ACHN (cell line): ENCODE measurements at regions not wholly inside any gene's neighbourhood (a gene's known extent, or its start where the extent isn't known, plus 50 kb on each side); places are given as distances from the start of the nearest gene placed in this dataset.
A peak's percentile ranks its signal among the peaks of the same experiment; 100 is the strongest.
"Not testable (repeated sequence)": the region's sequence is repeated elsewhere in the genome, so short reads cannot be mapped to it uniquely, and the experiment has no call there.

Experiments
- DNase-seq: peaks from one replicate; pipeline ENCODE4 v3.0.0-alpha.2; 2015
- in situ Hi-C: cut with HindIII; loops from 2 replicates; pipeline ENCODE4 v1.10.0; 2017; ENCODE audit warnings: low sequenced_read_pairs, low pct_ligation_motif_present, low pct_unique_long_range_greater_than_20kb

DNA sequence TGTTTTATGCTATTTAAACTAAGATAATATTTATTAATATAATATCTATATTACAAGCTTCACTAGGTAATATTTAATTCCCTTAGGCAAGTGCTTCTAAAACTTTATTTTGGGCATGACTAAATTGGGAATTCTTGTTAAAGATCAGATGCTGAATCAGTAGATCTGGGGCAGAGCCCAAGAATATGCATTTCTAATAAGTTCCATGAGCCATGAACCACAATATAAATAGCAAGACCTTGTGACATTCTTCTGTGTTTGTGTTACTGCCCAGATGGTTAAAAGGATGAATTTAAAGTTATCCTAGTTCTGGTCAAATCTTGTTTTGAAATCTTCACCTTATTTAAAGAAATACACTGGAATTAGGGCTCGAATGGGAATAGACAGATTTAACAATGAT, 258.4 kb upstream of the CACNA2D1 start:
- in situ Hi-C loops = no loop called here
- no peak for DNase-seq

DNA sequence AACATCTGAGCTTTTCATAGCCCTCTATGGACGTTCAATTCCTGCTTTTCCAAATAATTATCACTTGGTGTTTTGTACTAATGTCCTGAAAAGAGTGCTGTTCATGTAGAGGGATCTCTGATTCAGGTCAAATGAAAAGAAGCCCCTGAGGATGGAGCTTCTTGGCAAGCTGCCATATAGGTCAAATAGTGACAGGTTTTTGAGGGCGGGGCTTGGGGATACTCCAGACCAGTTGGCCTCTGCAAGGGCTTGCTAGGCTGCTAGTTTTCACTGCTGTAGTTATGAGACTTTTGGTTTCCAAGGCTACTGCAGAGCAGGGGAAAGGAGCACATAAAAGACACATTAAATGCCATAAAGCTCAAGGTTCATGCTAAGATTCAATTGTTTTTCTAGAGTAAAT, 257.2 kb upstream of the CACNA2D1 start:
- no peak for DNase-seq
- in situ Hi-C loops = no loop called here

DNA sequence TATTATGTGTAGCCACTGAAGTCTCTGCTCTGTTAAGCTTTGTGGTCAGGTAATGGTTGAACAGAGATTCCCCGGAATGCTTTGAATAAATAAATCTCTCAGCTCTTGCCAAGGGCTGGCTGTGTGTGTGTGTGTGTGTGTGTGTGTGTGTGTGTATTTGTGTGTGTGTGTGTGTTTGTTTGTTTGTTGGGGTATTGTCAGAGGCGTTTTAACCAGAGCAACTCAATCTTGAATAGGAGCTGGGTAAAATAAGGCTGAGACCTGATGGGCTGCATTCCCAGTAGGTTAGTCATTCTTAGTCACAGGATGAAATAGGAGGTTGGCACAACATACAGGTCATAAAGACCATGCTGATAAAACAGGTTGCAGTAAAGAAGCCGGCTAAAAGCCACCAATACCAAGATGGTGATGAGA, 256.2 kb upstream of the CACNA2D1 start:
- peak; percentile 75 for DNase-seq
- in situ Hi-C loops = no loop called here

DNA sequence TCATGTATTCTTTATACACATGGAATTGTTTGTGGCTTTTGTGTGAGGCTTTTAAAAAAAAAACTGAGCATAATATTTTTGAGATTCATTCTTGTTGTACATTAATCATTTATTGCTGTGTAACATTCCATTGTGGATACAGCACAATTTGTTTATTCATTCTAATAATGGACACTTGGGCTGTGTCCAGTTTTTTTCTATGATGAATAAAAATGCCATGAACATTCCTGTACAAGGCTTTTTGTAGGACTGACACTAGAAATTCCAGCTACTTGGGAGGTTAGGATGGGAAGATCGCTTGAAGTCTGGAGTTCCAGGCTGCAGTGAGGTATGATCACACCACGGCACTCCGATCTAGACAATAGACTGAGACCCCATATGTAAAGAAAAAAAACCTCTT, 254.3 kb upstream of the CACNA2D1 start:
- no peak for DNase-seq
- in situ Hi-C loops = no loop called here

DNA sequence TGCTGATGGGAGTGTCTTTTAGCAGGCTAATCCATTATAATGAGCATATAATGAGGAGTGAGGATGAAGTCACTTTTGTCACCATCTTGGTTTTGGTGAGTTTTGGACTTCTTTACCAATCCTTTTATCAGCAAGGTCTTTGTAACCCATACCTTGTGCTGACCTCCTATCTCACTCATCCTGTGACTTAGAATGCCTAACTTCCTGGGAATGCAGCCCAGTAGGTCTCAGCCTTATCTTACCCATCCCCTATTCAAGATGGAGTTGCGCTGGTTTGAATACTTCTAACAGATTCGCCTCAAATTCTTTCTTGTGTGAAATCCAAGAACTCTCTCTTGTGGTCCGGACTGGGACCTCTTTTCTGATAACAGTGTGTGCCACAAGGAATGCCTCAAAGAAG, 253.1 kb upstream of the CACNA2D1 start:
- in situ Hi-C loops = no loop called here
- DNase-seq = no peak

DNA sequence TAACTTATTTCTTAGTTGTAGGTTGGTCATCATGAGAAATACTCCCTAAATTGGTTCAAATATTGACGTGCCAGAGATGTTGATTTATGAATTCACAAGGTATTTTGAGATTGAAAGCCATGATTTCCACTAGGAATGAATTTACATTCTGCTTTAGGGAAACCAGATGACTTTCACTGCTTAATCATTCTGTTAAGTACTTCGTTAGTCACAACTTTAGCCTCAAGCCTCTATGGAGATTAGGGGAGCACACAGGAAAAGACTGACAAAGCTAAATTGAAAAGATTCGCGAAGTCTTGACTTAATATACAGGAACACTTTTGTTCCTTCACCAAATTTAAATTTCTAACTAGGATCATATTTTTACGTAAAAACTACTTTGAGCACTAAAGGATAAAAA, 250.4 kb upstream of the CACNA2D1 start:
- in situ Hi-C loops = no loop called here
- DNase-seq = no peak

DNA sequence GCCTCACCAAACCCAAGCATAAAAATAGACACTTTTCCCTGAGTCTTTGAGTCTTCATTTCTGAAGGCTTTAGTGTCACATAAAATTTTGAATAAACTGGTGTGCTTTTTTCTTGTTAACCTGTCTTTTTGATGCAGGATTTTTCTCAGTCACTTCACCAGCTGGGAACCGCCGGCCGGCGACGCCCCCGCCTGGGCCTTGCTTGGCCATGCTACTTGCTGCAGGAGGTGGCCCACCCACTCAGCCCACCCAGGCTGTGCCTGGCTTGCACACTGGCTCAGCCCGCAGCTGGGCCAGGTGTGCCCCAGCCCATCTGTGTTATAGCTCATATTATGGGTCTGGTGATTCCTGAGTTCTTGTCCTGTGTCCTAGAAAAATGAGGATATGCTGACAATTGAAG, 247.4 kb upstream of the CACNA2D1 start:
- DNase-seq = no peak
- in situ Hi-C loops = no loop called here

DNA sequence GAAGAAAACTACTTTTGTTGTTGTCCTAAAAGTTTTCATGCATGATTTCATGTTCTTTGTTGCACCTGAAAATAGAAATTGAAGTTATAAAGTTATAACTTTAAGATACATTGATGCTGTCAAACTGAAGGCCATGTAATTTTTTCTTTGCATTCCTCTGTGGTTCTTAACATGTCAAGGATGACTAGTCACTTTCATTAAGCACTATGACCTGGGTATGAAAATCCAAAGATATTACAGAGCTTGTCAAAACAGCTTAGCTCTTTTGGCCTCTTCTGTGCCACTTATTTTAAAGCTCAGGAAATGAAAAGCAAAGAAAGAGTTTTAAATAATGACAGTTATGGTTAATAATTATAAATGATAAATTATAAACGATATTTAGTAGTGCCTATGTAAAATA, 241.6 kb upstream of the CACNA2D1 start:
- in situ Hi-C loops = no loop called here
- no peak for DNase-seq

DNA sequence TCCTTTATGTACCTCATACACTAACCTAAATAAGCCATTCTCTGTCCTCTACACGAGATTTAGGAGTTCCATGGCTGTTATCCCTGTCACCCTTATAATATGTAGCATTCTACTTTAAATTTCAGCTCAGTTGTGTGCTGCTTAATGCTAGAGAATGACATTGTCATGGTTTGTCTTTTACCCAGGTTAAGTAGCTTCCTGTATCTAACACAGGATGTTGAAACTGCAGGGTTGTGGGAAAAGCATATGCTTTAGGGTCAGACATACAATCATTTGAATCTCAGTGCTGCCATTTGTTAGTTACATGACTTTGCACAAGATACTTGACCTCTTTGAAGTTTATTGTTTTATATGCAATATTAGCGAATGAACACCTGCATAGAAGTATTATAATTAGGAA, 235.1 kb upstream of the CACNA2D1 start:
- in situ Hi-C loops = no loop called here
- DNase-seq = no peak

DNA sequence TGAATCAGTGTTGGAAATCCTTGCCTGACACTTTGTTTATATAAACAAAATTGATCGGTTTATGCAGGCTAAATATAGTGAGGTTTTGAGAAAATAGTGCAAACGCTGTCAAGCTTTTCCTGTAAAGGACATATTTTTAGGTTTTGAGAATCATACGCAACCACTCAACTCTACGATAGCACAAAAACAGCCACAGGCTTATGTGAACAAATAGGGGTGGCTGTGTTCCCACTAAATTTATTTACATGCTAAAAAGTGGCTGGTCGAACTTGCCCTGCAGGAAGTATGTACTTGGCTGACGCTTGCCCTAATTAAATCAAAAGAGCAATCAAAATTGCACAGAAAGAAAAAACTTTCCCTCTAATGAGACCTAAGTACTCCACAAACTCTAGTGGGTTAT, 234.7 kb upstream of the CACNA2D1 start:
- DNase-seq = no peak
- in situ Hi-C loops = no loop called here

DNA sequence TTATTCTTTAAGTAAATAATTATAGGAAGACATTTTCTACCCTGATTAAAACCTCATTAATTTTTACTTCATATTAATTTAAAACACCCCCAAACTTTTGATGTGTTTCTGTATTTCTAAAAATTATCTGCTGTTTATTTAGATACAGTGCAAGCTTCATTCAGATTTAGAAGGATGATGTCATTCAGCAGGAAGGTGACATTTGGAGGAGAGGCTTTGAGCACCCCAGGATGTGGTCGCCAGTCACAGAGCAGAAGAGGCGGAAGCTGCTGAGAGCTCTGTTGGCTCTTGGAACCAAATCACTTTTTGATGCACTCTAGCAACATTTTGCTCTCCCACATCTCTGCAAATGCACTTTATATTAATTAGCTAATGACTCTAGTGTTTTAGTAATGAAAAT, 233.9 kb upstream of the CACNA2D1 start:
- in situ Hi-C loops = no loop called here
- DNase-seq = no peak

DNA sequence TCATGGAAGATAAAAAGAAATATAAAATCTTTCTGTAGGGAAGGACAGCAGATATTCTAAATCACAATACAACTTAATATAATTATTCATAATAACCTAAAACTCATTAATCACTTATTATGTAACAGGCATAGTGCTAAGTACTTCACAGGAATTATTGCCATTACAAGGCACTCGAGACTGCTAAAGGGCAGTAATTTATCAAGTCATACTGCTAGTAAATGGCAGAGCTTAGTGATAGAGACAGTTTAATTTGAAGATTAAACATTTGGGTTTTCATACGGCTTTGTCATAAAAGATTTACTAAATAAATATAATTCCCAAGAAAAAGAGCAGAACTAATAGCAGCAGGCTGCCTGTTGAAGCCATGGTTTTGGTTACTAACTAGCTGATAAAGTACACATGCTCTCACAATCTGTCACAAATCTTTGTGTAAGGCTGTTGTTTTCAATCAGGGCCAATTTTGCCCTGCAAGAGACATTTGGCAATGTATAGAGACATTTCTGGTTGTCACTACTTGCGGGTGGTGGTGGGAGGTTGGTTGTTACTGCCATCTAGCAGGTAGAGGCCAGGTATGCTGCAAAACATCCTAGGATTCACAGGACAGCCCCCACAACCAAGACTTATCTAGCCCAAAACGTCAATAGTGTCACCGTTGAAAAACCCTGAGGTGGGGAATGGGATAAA, 233.3 kb upstream of the CACNA2D1 start:
- DNase-seq = no peak
- in situ Hi-C loops = no loop called here

DNA sequence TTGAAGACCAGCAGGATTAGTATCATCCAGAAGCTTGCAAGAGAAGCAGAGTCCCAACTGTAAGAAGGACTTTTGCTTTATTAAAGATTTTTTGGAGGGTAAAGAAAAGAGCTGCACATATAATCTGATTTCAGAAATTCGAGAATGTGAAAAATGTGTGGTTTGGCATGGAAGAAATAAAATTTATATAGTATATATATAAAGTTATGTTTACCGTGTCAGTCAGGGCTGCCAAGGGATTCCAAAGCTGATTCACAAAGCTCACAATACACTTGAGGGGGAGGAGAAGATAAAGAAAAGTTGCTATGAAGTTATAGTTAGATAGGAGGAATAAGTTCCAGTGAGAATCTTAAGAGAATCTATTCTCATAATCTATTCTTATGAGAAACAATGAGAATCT, 231.8 kb upstream of the CACNA2D1 start:
- no peak for DNase-seq
- in situ Hi-C loops = no loop called here

DNA sequence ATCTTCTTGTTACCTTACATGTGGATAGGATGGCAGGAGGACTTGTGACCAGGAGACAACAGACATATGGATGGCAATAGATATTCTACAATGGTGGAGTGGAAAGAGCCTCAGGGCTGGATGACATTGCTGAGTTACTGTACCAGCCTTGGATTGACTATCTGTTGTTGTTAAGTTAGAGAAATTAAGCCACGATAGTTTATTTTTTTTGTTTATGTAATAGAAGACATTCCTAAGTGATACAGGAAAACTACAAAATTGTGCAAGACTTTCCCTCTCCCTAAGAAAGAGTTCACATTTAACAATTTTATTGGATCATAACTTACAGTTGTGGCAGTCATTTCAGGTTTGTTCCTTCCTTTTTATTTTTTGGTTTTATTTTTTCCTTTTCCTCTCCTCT, 230.7 kb upstream of the CACNA2D1 start:
- DNase-seq = no peak
- in situ Hi-C loops = no loop called here

DNA sequence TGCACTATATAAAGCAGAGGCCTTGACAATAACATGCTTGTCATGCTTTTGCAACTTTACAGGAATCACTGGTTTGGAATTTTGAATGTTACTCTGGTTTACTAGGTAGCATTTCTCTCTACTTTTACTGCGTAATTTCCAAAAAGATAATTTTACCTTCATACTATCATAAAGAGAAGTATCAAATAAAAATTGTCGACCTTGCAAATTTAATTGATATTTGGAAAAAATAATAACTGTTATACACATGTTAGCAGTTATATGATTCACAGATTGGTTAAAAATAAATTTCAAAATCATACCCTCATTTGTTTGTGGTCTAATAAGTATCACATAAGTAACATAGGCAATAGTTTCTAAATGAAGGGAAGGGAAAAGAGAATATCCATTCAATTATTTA, 228.5 kb upstream of the CACNA2D1 start:
- in situ Hi-C loops = no loop called here
- no peak for DNase-seq

DNA sequence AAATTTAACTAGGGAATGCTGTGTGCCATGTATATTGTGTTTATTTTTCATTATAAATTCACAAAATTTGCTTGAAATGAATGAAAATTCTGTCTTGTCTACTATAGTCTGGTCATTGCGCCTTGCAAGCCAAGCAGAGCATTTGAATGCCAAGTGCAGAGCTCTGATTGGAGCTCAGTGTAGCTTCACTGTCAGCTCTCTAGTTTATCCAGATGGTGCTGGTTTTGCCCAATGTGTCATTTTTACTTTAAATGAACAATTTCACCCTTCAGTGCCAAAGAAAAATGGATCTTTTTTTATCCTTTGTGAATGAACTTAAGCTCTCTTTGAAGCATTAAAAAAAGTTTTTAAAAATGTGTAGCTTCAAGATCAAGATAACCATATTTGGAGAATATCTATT, 225.6 kb upstream of the CACNA2D1 start:
- no peak for DNase-seq
- in situ Hi-C loops = no loop called here

DNA sequence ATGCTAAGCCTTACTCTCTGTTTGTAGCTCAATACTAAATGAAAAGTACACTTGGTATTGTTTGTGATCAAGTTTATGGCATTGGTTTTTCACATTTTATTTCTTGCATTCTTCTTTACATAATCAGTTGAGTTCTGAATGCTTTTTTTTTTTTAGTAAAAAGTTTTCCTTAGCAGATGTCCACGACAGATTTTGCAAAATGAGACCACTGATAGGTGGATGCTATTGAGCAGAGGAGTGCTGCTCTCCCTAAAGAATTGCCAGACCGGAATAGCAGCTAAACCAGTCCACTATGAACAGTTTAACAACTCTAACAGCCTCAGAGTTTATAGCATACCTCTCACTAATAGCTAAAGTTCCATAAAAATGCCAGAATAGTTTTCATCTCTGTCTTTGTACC, 225.1 kb upstream of the CACNA2D1 start:
- no peak for DNase-seq
- in situ Hi-C loops = no loop called here

DNA sequence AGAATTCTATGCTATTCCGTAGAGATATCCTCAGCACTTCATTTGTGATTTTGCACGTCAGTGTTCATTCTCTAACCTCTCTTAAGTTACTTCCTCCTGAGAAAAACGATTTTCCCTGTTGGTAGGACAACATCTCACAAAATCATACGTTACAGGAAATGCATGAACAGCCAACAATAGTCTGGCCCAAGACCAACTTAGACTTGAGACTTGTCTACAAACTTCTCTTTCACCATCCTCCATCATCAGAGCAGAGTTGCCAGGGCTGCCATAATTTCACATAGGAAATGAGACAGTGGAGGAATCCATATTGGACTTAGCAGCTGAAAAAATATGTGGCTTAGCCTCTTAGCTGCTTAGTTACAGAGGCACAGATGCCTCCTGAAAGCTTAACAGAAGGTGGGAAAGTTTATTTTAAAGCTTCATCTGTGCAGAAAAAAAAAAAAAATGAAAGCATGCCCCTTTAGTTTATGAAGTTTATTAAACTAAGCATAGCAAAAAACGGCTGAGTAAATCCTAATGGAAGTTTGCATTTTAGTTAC, 222.5 kb upstream of the CACNA2D1 start:
- no peak for DNase-seq
- in situ Hi-C loops = no loop called here

DNA sequence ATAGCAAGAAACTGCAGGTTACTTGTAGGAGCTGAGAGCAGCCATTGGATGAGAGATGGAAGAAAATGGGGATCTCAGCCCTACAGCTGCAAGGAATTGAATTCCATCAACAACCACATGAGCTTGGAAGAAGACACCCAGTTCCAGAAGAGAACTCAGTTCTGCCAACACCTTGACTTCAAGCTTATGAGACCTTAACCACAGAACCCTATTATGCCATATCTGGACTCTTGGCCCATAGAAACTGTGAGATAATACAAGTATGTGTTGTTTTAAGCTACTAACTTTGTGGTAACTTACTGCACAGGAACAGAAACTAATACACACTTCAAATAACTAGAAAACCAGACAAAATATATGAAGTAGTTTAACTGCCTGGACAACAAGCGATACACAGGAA, 212.4 kb upstream of the CACNA2D1 start:
- in situ Hi-C loops = no loop called here
- DNase-seq = no peak

DNA sequence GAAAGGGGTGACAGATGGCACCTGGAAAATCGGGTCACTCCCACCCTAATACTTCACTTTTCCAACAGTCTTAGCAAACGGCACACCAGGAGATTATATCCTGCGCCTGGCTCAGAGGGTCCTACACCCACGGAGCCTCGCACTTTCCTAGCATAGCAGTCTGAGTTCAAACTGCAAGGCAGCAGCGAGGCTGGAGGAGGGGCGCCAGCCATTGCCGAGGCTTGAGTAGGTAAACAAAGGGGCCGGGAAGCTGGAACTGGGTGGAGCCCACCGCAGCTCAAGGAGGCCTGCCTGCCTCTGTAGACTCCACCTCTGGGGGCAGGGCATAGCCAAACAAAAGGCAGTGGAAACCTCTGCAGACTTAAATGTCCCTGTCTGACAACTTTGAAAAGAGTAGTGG, 206.5 kb upstream of the CACNA2D1 start:
- DNase-seq, in situ Hi-C loops: not testable (repeated sequence)

DNA sequence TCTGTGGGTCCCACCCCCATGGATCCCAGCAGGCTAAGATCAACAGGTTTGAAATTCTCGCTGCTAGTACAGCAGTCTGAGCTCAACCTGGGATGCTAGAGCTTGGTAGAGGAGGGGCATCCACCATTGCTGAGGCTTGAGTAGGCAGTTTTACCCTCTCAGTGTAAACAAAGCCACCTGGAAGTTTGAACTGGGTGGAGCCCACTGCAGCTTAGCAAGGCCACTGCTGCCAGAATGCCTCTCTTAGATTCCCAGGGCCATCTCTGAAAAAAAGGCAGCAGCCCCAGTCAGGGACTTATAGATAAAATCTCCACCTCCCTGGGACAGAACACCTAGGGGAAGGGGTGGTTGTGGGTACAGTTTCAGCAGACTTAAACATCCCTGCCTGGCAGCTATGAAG, 190.0 kb upstream of the CACNA2D1 start:
- in situ Hi-C loops = no loop called here

More for the DNA sequence above, 190.0 kb upstream of the CACNA2D1 start:
- no peak for DNase-seq
